GM12874 (cell line): ENCODE measurements at regions not wholly inside any gene's neighbourhood (a gene's known extent, or its start where the extent isn't known, plus 50 kb on each side); places are given as distances from the start of the nearest gene placed in this dataset.

Source experiments
- CTCF ChIP-seq: IDR thresholded peaks from 2 replicates; pipeline ENCODE4 v1.5.1; 2011; ENCODE audit warnings: low read depth, mild to moderate bottlenecking, control low read depth, low read length, moderate library complexity; ENCODE audit not compliant: insufficient read depth

GRCh38 chr20:7155794-7156193 lies 388.3 kb downstream of the BMP2 start:
- no peak for TF ChIP-seq CTCF

- TF ChIP-seq CTCF: no peak
Measured at GRCh38 chr20:7159903-7160302, 392.4 kb downstream of the BMP2 start.

- TF ChIP-seq CTCF: 0 out of 2 replicates have a peak, but pooled peaks have one; percentile 2
Measured at GRCh38 chr20:7161690-7162089, 394.2 kb downstream of the BMP2 start.

- no peak for TF ChIP-seq CTCF
Measured at GRCh38 chr20:7171911-7172310, 404.4 kb downstream of the BMP2 start.

GRCh38 chr20:7174554-7174953 lies 407.1 kb downstream of the BMP2 start:
- no peak for TF ChIP-seq CTCF

GRCh38 chr20:7178004-7178403 lies 410.5 kb downstream of the BMP2 start:
- TF ChIP-seq CTCF: no peak

- TF ChIP-seq CTCF: no peak
Measured at GRCh38 chr20:7180256-7181045, 413.0 kb downstream of the BMP2 start.
